Bronchial epithelial cell (primary cell): ENCODE measurements at regions not wholly inside any gene's neighbourhood (a gene's known extent, or its start where the extent isn't known, plus 50 kb on each side); places are given as distances from the start of the nearest gene placed in this dataset.

ENCODE experiments used
- DNase-seq: peaks from one replicate; pipeline ENCODE4 v3.0.0-alpha.2; 2010; ENCODE audit warnings: low read depth
- FAIRE-seq: peaks from 2 replicates; lab custom pipeline; 2011; peaks lifted over from hg19 to GRCh38; lab: Jason Lieb, UNC
- H3K27me3 ChIP-seq: 2 replicates; pipeline ENCODE4 v1.5.1; 2011; ENCODE audit warnings: low read length; ENCODE audit not compliant: control insufficient read depth, insufficient read depth
- H3K36me3 ChIP-seq: 2 replicates; pipeline ENCODE4 v1.5.1; 2011; ENCODE audit warnings: low read length; ENCODE audit not compliant: control insufficient read depth, insufficient read depth
- H3K4me3 ChIP-seq: 2 replicates; pipeline ENCODE4 v1.5.1; 2011; ENCODE audit warnings: mild to moderate bottlenecking, low read depth, low read length, control low read depth
- CTCF ChIP-seq: IDR thresholded peaks from 2 replicates; pipeline ENCODE4 v1.5.1; 2011; ENCODE audit warnings: mild to moderate bottlenecking, moderate library complexity, low read length, control low read depth, inconsistent platforms; ENCODE audit not compliant: insufficient read depth, severe bottlenecking

- Histone ChIP-seq H3K27me3 (no peaks in the 10 kb centered on the region), H3K36me3 (no peaks in the 10 kb centered on the region), H3K4me3 (no peak overlapping the region)
- DNase-seq (no peak), FAIRE-seq (no peak)
- TF ChIP-seq CTCF, result no peak
Measured at GRCh38 chr7:25776744-25777123, 375.3 kb upstream of the NFE2L3 start.

- DNase-seq (no peak), FAIRE-seq (no peak)
- no peak for TF ChIP-seq CTCF
- Histone ChIP-seq H3K4me3 (no peak overlapping the region), H3K27me3 (no peaks in the 10 kb centered on the region), H3K36me3 (no peaks in the 10 kb centered on the region)
Measured at GRCh38 chr7:25777969-25778708, 373.9 kb upstream of the NFE2L3 start.

- TF ChIP-seq CTCF, result no peak
- FAIRE-seq (no peak), DNase-seq (no peak)
- H3K27me3 ChIP-seq, result no peaks in the 10 kb centered on the region
- H3K4me3 ChIP-seq, result no peak overlapping the region
- no peaks in the 10 kb centered on the region for H3K36me3 ChIP-seq
Measured at GRCh38 chr7:25779002-25779546, 372.9 kb upstream of the NFE2L3 start.

- TF ChIP-seq CTCF, result no peak
- Histone ChIP-seq H3K27me3 (peaks cover 2% of the 10 kb centered on the region), H3K4me3 (no peak overlapping the region), H3K36me3 (no peaks in the 10 kb centered on the region)
- FAIRE-seq (no peak), DNase-seq (no peak)
Measured at GRCh38 chr7:25780904-25781303, 371.1 kb upstream of the NFE2L3 start.

- Histone ChIP-seq H3K4me3 (no peak overlapping the region), H3K27me3 (peaks cover 2% of the 10 kb centered on the region), H3K36me3 (no peaks in the 10 kb centered on the region)
- DNase-seq, result no peak
- no peak for FAIRE-seq
- TF ChIP-seq CTCF, result no peak
Measured at GRCh38 chr7:25781704-25782103, 370.3 kb upstream of the NFE2L3 start.
